OCI-LY3 (cell line): ENCODE measurements at regions not wholly inside any gene's neighbourhood (a gene's known extent, or its start where the extent isn't known, plus 50 kb on each side); places are given as distances from the start of the nearest gene placed in this dataset.
"Not testable (repeated sequence)": the region's sequence is repeated elsewhere in the genome, so short reads cannot be mapped to it uniquely, and the experiment has no call there.

Experiments
- CTCF ChIP-seq: fragments of 200-600, 300-600 bp; sonication (generic); IDR thresholded peaks from 2 replicates; pipeline ENCODE4 v1.5.1; 2014; ENCODE audit warnings: antibody characterized with exemption, low read length, low read depth
- EZH2phosphoT487 ChIP-seq: fragments of 200-600 bp; shearing (Covaris generic); IDR thresholded peaks from 2 replicates; pipeline ENCODE4 v1.6.1; 2018; ENCODE audit warnings: antibody characterized with exemption, mixed run types, low read depth

GRCh38 chr1:166316306-166316705, 149.5 kb upstream of the FAM78B start:
- TF ChIP-seq CTCF, EZH2phosphoT487: not testable (repeated sequence)
